ENCODE measurements at regions not wholly inside any gene's neighbourhood (a gene's known extent, or its start where the extent isn't known, plus 50 kb on each side); places are given as distances from the start of the nearest gene placed in this dataset.

- BruUV-seq (replicated peaks), result no TSS peak
- H3K27me3 Mint-ChIP-seq (ENCODE audit: unreplicated experiment), result no peaks in the 10 kb centered on the region
- H3K36me3 Mint-ChIP-seq (ENCODE audit: insufficient read depth, unreplicated experiment), result no peaks in the 10 kb centered on the region
- H3K4me3 Mint-ChIP-seq (ENCODE audit: low read depth, unreplicated experiment), result no peak overlapping the region
- CTCF ChIA-PET, result no interaction called here
- TF ChIP-seq CTCF (IDR thresholded peaks at IDR 0.05; ENCODE audit: unreplicated experiment), result no peak
- no peaks in the 10 kb centered on the region for H3K9me3 Mint-ChIP-seq (ENCODE audit: low read depth, unreplicated experiment)
- intact Hi-C loops (cut with micrococcal nuclease; ENCODE audit: unreplicated experiment), result no loop called here
- DNase-seq, result no peak
- H3K4me1 Mint-ChIP-seq (ENCODE audit: low read depth, unreplicated experiment), result no peaks in the 10 kb centered on the region
- H3K27ac Mint-ChIP-seq (ENCODE audit: unreplicated experiment), result no peak overlapping the region
These were observed 220.1 kb downstream of the GALC start for GRCh38 chr14:87772854-87773253.

- no TSS peak for BruUV-seq (replicated peaks)
- H3K9me3 Mint-ChIP-seq (ENCODE audit: low read depth, unreplicated experiment), result peaks cover 16% of the 10 kb centered on the region
- no peaks in the 10 kb centered on the region for H3K27me3 Mint-ChIP-seq (ENCODE audit: unreplicated experiment)
- H3K4me3 Mint-ChIP-seq (ENCODE audit: low read depth, unreplicated experiment), result no peak overlapping the region
- no peak for TF ChIP-seq CTCF (IDR thresholded peaks at IDR 0.05; ENCODE audit: unreplicated experiment)
- intact Hi-C loops (cut with micrococcal nuclease; ENCODE audit: unreplicated experiment), result no loop called here
- H3K36me3 Mint-ChIP-seq (ENCODE audit: insufficient read depth, unreplicated experiment), result no peaks in the 10 kb centered on the region
- CTCF ChIA-PET, result interaction anchor here (0.6 kb wide), 1 partner anchor 580 kb away, joined by 3 read pairs; no protein-coding TSS in a partner anchor
- H3K4me1 Mint-ChIP-seq (ENCODE audit: low read depth, unreplicated experiment), result no peaks in the 10 kb centered on the region
- no peak for DNase-seq
- no peak overlapping the region for H3K27ac Mint-ChIP-seq (ENCODE audit: unreplicated experiment)
These were observed 225.4 kb downstream of the GALC start for GRCh38 chr14:87767567-87767901.

GRCh38 chr14:87758876-87759275 lies 234.1 kb downstream of the GALC start:
- intact Hi-C loops (cut with micrococcal nuclease; ENCODE audit: unreplicated experiment), result no loop called here
- Mint-ChIP-seq H3K36me3 (ENCODE audit: insufficient read depth, unreplicated experiment) (no peaks in the 10 kb centered on the region), H3K4me3 (ENCODE audit: low read depth, unreplicated experiment) (no peak overlapping the region), H3K27ac (ENCODE audit: unreplicated experiment) (no peak overlapping the region), H3K27me3 (ENCODE audit: unreplicated experiment) (no peaks in the 10 kb centered on the region), H3K4me1 (ENCODE audit: low read depth, unreplicated experiment) (no peaks in the 10 kb centered on the region), H3K9me3 (ENCODE audit: low read depth, unreplicated experiment) (peaks cover 14% of the 10 kb centered on the region)
- no peak for TF ChIP-seq CTCF (IDR thresholded peaks at IDR 0.05; ENCODE audit: unreplicated experiment)
- DNase-seq, result no peak
- CTCF ChIA-PET, result no interaction called here
- no TSS peak for BruUV-seq (replicated peaks)

GRCh38 chr14:87756661-87757060 lies 236.3 kb downstream of the GALC start:
- intact Hi-C loops (cut with micrococcal nuclease; ENCODE audit: unreplicated experiment), result no loop called here
- Mint-ChIP-seq H3K4me3 (ENCODE audit: low read depth, unreplicated experiment) (no peak overlapping the region), H3K36me3 (ENCODE audit: insufficient read depth, unreplicated experiment) (no peaks in the 10 kb centered on the region), H3K27me3 (ENCODE audit: unreplicated experiment) (no peaks in the 10 kb centered on the region), H3K4me1 (ENCODE audit: low read depth, unreplicated experiment) (no peaks in the 10 kb centered on the region), H3K9me3 (ENCODE audit: low read depth, unreplicated experiment) (peaks cover 3% of the 10 kb centered on the region), H3K27ac (ENCODE audit: unreplicated experiment) (no peak overlapping the region)
- no peak for DNase-seq
- no peak for TF ChIP-seq CTCF (IDR thresholded peaks at IDR 0.05; ENCODE audit: unreplicated experiment)
- CTCF ChIA-PET, result no interaction called here
- no TSS peak for BruUV-seq (replicated peaks)

All from Calu3 (cell line).